CD14-positive monocyte (primary cell): ENCODE measurements at regions not wholly inside any gene's neighbourhood (a gene's known extent, or its start where the extent isn't known, plus 50 kb on each side); places are given as distances from the start of the nearest gene placed in this dataset. TPM values are rescaled to one million over a fixed set of nuclear protein-coding genes. Genes with fewer than 3 reads are reported as not detected.

Experiments used
- DNase-seq, 3 donors: peaks; one replicate each; pipeline ENCODE4 v3.0.0-alpha.2; 2011 to 2022
- H2AFZ ChIP-seq: 2 replicates; pipeline ENCODE4 v1.6.0; 2012; ENCODE audit warnings: mild to moderate bottlenecking, low read depth, low read length, inconsistent platforms; ENCODE audit not compliant: insufficient read depth, poor library complexity, severe bottlenecking
- H3K27ac ChIP-seq, 2 donors: 1 replicate in 1 of 2; 2 replicates in 1 of 2; pipeline ENCODE4 v1.5.1; 2012 to 2013; ENCODE audit warnings: low read length in 2 of 2, control low read depth in 1 of 2, inconsistent platforms in 1 of 2, low read depth in 1 of 2, mild to moderate bottlenecking in 1 of 2
- H3K27me3 ChIP-seq, 2 donors: one replicate each; pipeline versions ENCODE4 v1.6.0 to v1.6.1; 2011 to 2013; ENCODE audit warnings: low read length in 2 of 2; ENCODE audit not compliant: control insufficient read depth in 2 of 2, insufficient read depth in 2 of 2
- H3K36me3 ChIP-seq, 2 donors: replicated peaks in 1 of 2; 1 replicate in 1 of 2; 2 replicates in 1 of 2; pipeline versions ENCODE4 v1.5.1 to v1.6.1; 2012 to 2013; ENCODE audit warnings: low read length in 2 of 2, control low read depth in 1 of 2, inconsistent platforms in 1 of 2, mild to moderate bottlenecking in 1 of 2; ENCODE audit not compliant: insufficient read depth in 2 of 2, control insufficient read depth in 1 of 2
- H3K4me1 ChIP-seq, 2 donors: 1 replicate in 1 of 2; 2 replicates in 1 of 2; pipeline versions ENCODE4 v1.5.1 to v1.6.1; 2012 to 2013; ENCODE audit warnings: low read length in 2 of 2, control low read depth in 1 of 2, inconsistent platforms in 1 of 2, mild to moderate bottlenecking in 1 of 2, moderate library complexity in 1 of 2; ENCODE audit not compliant: insufficient read depth in 2 of 2, control insufficient read depth in 1 of 2
- H3K4me2 ChIP-seq: replicated peaks from 2 replicates; pipeline ENCODE3; 2012; ENCODE audit warnings: low read length, moderate library complexity, mild to moderate bottlenecking; ENCODE audit not compliant: poor library complexity, severe bottlenecking; ENCODE audit errors: extremely low read depth
- H3K4me3 ChIP-seq, 3 experiments: fragments of 200-600 bp in 1 of 3; sonication (generic) in 1 of 3; replicated peaks in 1 of 3; 1 replicate in 2 of 3; 2 replicates in 1 of 3; pipeline ENCODE4 v1.5.1; 2011 to 2013; ENCODE audit warnings: low read length in 3 of 3, mild to moderate bottlenecking in 3 of 3, control low read depth in 2 of 3, low read depth in 2 of 3, inconsistent platforms in 1 of 3, moderate library complexity in 1 of 3
- H3K79me2 ChIP-seq: 2 replicates; pipeline ENCODE4 v1.6.0; 2012; ENCODE audit warnings: mild to moderate bottlenecking, control low read depth, inconsistent platforms, low read length, moderate library complexity; ENCODE audit not compliant: insufficient read depth
- H3K9ac ChIP-seq: 2 replicates; pipeline ENCODE4 v1.6.0; 2017; ENCODE audit warnings: low read length, mild to moderate bottlenecking; ENCODE audit not compliant: insufficient read depth, poor library complexity, severe bottlenecking
- H3K9me3 ChIP-seq, 2 donors: replicated peaks in 1 of 2; 1 replicate in 1 of 2; 2 replicates in 1 of 2; pipeline versions ENCODE4 v1.5.1 to v1.6.1; 2012 to 2013; ENCODE audit warnings: low read length in 2 of 2, control low read depth in 1 of 2; ENCODE audit not compliant: control insufficient read depth in 1 of 2, insufficient read depth in 1 of 2
- H4K20me1 ChIP-seq: 2 replicates; pipeline ENCODE4 v1.6.0; 2012; ENCODE audit warnings: mild to moderate bottlenecking, low read length, control low read depth, moderate library complexity; ENCODE audit not compliant: insufficient read depth
- H3K27ac Mint-ChIP-seq, 7 donors: one replicate each; pipeline ENCODE4 v1.8.0; 2020; ENCODE audit warnings: mild to moderate bottlenecking in 7 of 7, mixed read lengths in 7 of 7, moderate library complexity in 6 of 7, inconsistent platforms in 2 of 7
- H3K27me3 Mint-ChIP-seq, 3 donors: one replicate each; pipeline ENCODE4 v1.8.0; 2021 to 2022; ENCODE audit warnings: low read depth in 3 of 3, mild to moderate bottlenecking in 3 of 3, mixed read lengths in 3 of 3, moderate library complexity in 3 of 3, inconsistent platforms in 1 of 3
- H3K36me3 Mint-ChIP-seq, 2 donors: one replicate each; pipeline ENCODE4 v1.8.0; 2020; ENCODE audit warnings: mixed read lengths in 2 of 2, inconsistent platforms in 1 of 2, mild to moderate bottlenecking in 1 of 2
- H3K4me1 Mint-ChIP-seq: one replicate; pipeline ENCODE4 v1.8.0; 2020; ENCODE audit warnings: mild to moderate bottlenecking, mixed read lengths
- H3K4me3 Mint-ChIP-seq, 2 donors: one replicate each; pipeline ENCODE4 v1.8.0; 2020; ENCODE audit warnings: mild to moderate bottlenecking in 2 of 2, mixed read lengths in 2 of 2, moderate library complexity in 1 of 2
- H3K9me3 Mint-ChIP-seq, 7 donors: one replicate each; pipeline ENCODE4 v1.8.0; 2020 to 2022; ENCODE audit warnings: mixed read lengths in 7 of 7, mild to moderate bottlenecking in 6 of 7, moderate library complexity in 6 of 7, inconsistent platforms in 2 of 7
- CTCF ChIP-seq: fragments of 200-600 bp; IDR thresholded peaks from one replicate; pipeline ENCODE4 v1.8.0; 2022; ENCODE audit warnings: antibody characterized with exemption, mild to moderate bottlenecking
- WGBS: methylation state at CpG from one replicate; pipeline ENCODE4 v1.1.5; 2013; ENCODE audit warnings: missing lambda C conversion rate; ENCODE audit not compliant: insufficient coverage; 5-methylcytosine and 5-hydroxymethylcytosine counted together
- intact Hi-C, 2 donors: fragments of 100-400 bp; cut with micrococcal nuclease; formaldehyde crosslinking; loops; one replicate each; pipeline versions ENCODE4 v1.15.0 to v1.15.1; 2023
- small RNA-seq: library from RNA; depleted of rRNA; stranded (forward); fragments of <200 nt; gene quantifications from one replicate; pipeline ENCODE3, GENCODE V24; 2012; ENCODE audit warnings: low read depth; ENCODE audit not compliant: insufficient read length

GRCh38 chr7:65820287-65820950 lies 52.5 kb upstream of the VKORC1L1 start:
- 44% methylated on average over 3 of the region's 4 CpGs for WGBS
- Mint-ChIP-seq H3K27me3 (peaks cover 0 to 6% (median 1%) of the 10 kb centered on the region in 3 donors), H3K4me3 (no peak overlapping the region), H3K4me1 (no peaks in the 10 kb centered on the region), H3K27ac (no peak overlapping the region), H3K36me3 (no peaks in the 10 kb centered on the region), H3K9me3 (no peaks in the 10 kb centered on the region)
- no peaks in the 10 kb centered on the region for H3K9me3 ChIP-seq
- no peak overlapping the region for H3K9ac ChIP-seq
- H4K20me1 ChIP-seq: no peaks in the 10 kb centered on the region
- no peak overlapping the region for H2AFZ ChIP-seq
- H3K4me3 ChIP-seq: no peak overlapping the region
- no peak overlapping the region for H3K27ac ChIP-seq
- H3K4me1 ChIP-seq: no peaks in the 10 kb centered on the region
- DNase-seq: no peak
- H3K36me3 ChIP-seq: no peaks in the 10 kb centered on the region
- no peaks in the 10 kb centered on the region for H3K27me3 ChIP-seq
- no peak for TF ChIP-seq CTCF
- no peak overlapping the region for H3K4me2 ChIP-seq
- no peaks in the 10 kb centered on the region for H3K79me2 ChIP-seq
- intact Hi-C loops: no loop called here

Small RNA genes in the stretch of these regions (small RNA-seq; reads per million reads assigned to genes)
- gene AC114501.1 (not detected), gene RNU6-912P (not detected), gene SNORA15B-2 (not detected), gene SNORA22 (2.4 reads per million, percentile 7 among the genes with 10 or more reads in this experiment)
